Ectodermal cell (in vitro differentiated cells): ENCODE measurements at regions not wholly inside any gene's neighbourhood (a gene's known extent, or its start where the extent isn't known, plus 50 kb on each side); places are given as distances from the start of the nearest gene placed in this dataset.
A peak's percentile ranks its signal among the peaks of the same experiment; 100 is the strongest.

Experiments used
- H3K27ac ChIP-seq: 2 replicates; pipeline ENCODE4 v1.7.0; 2013; ENCODE audit warnings: mild to moderate bottlenecking, low read depth, low read length; ENCODE audit not compliant: insufficient read depth, poor library complexity, severe bottlenecking
- H3K27me3 ChIP-seq: 2 replicates; pipeline ENCODE4 v1.7.0; 2013; ENCODE audit warnings: mild to moderate bottlenecking, low read length; ENCODE audit not compliant: insufficient read depth, control insufficient read depth, poor library complexity, severe bottlenecking
- H3K36me3 ChIP-seq: one replicate; pipeline ENCODE4 v1.7.0; 2013; ENCODE audit warnings: low read length; ENCODE audit not compliant: control insufficient read depth, insufficient read depth
- H3K4me1 ChIP-seq: one replicate; pipeline ENCODE4 v1.7.0; 2013; ENCODE audit warnings: low read length; ENCODE audit not compliant: control insufficient read depth, insufficient read depth
- H3K4me3 ChIP-seq: 2 replicates; pipeline ENCODE4 v1.7.0; 2013; ENCODE audit warnings: low read depth, low read length, control low read depth; ENCODE audit not compliant: insufficient read depth
- H3K9me3 ChIP-seq: 2 replicates; pipeline ENCODE4 v1.7.0; 2013; ENCODE audit warnings: mild to moderate bottlenecking, low read length, moderate library complexity; ENCODE audit not compliant: control insufficient read depth
- WGBS, 2 experiments: methylation state at CpG; one replicate each; pipeline ENCODE4 v1.1.7; 2013; ENCODE audit warnings: missing lambda C conversion rate in 2 of 2; 5-methylcytosine and 5-hydroxymethylcytosine counted together

- Histone ChIP-seq H3K4me1 (peaks cover 3% of the 10 kb centered on the region), H3K27me3 (no peaks in the 10 kb centered on the region), H3K9me3 (no peaks in the 10 kb centered on the region), H3K4me3 (no peak overlapping the region), H3K27ac (no peak overlapping the region), H3K36me3 (no peaks in the 10 kb centered on the region)
- 100% methylated on average over 1 of the region's 1 CpG for WGBS, 2 experiments
Observed at GRCh38 chr1:208808301-208808700, 564.1 kb upstream of the PLXNA2 start.

- Histone ChIP-seq H3K4me3 (no peak overlapping the region), H3K4me1 (no peaks in the 10 kb centered on the region), H3K36me3 (no peaks in the 10 kb centered on the region), H3K27me3 (no peaks in the 10 kb centered on the region), H3K9me3 (no peaks in the 10 kb centered on the region), H3K27ac (no peak overlapping the region)
- WGBS, 2 experiments: 92 to 96% methylated on average over 3 of the region's 3 CpGs
Observed at GRCh38 chr1:208809876-208810275, 565.7 kb upstream of the PLXNA2 start.

- WGBS, 2 experiments: 89 to 90% methylated on average over 5 to 7 of the region's 8 CpGs
- H3K4me1 ChIP-seq: no peaks in the 10 kb centered on the region
- no peak overlapping the region for H3K4me3 ChIP-seq
- H3K27me3 ChIP-seq: no peaks in the 10 kb centered on the region
- no peaks in the 10 kb centered on the region for H3K36me3 ChIP-seq
- no peaks in the 10 kb centered on the region for H3K9me3 ChIP-seq
- H3K27ac ChIP-seq: no peak overlapping the region
Observed at GRCh38 chr1:208818770-208819445, 574.7 kb upstream of the PLXNA2 start.

- no peak overlapping the region for H3K4me3 ChIP-seq
- WGBS, 2 experiments: 44 to 50% methylated on average over 2 of the region's 2 CpGs
Observed at GRCh38 chr1:208820580-208821212, 576.5 kb upstream of the PLXNA2 start.

DNA sequence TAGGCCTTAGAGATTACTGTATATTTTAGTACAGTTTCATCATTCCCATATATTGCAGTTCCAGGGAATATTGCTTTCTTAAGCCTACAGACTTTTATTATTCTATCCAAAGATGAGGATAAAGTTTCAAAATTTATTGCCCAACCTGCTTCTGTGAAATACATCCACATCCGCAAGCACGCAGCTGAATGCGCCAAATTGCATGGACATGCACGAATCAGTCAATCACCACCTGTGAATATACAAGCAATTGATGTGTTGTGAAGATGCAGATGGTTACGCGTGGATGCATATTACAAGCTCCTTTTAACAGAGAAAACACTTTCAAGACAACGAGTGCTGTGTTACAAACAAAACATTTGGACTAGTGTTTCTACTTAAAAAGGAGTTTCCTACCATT, 577.8 kb upstream of the PLXNA2 start:
- H3K27ac ChIP-seq: no peak overlapping the region
- no peaks in the 10 kb centered on the region for H3K9me3 ChIP-seq
- no peaks in the 10 kb centered on the region for H3K36me3 ChIP-seq
- no peaks in the 10 kb centered on the region for H3K27me3 ChIP-seq
- H3K4me1 ChIP-seq: no peaks in the 10 kb centered on the region
- H3K4me3 ChIP-seq: no peak overlapping the region
- WGBS, 2 experiments: 96 to 97% methylated on average over 7 of the region's 7 CpGs

More at GRCh38 chr1:208820580-208821212, 576.5 kb upstream of the PLXNA2 start:
- no peaks in the 10 kb centered on the region for H3K4me1 ChIP-seq
- H3K36me3 ChIP-seq: no peaks in the 10 kb centered on the region
- H3K27me3 ChIP-seq: no peaks in the 10 kb centered on the region
- H3K27ac ChIP-seq: no peak overlapping the region
- no peaks in the 10 kb centered on the region for H3K9me3 ChIP-seq

- Histone ChIP-seq H3K27me3 (no peaks in the 10 kb centered on the region), H3K36me3 (no peaks in the 10 kb centered on the region), H3K4me1 (no peaks in the 10 kb centered on the region), H3K9me3 (no peaks in the 10 kb centered on the region), H3K4me3 (no peak overlapping the region), H3K27ac (no peak overlapping the region)
- 87 to 94% methylated on average over 2 of the region's 2 CpGs for WGBS, 2 experiments
Observed at GRCh38 chr1:208825300-208825699, 581.1 kb upstream of the PLXNA2 start.

GRCh38 chr1:208829595-208829994, 585.4 kb upstream of the PLXNA2 start:
- 91 to 93% methylated on average over 5 of the region's 5 CpGs for WGBS, 2 experiments
- H3K27me3 ChIP-seq: no peaks in the 10 kb centered on the region
- no peaks in the 10 kb centered on the region for H3K36me3 ChIP-seq
- no peak overlapping the region for H3K27ac ChIP-seq
- no peak overlapping the region for H3K4me3 ChIP-seq
- H3K9me3 ChIP-seq: no peaks in the 10 kb centered on the region
- peaks cover 18% of the 10 kb centered on the region for H3K4me1 ChIP-seq

GRCh38 chr1:208834381-208835096, 590.4 kb upstream of the PLXNA2 start:
- no peaks in the 10 kb centered on the region for H3K9me3 ChIP-seq
- H3K27me3 ChIP-seq: no peaks in the 10 kb centered on the region
- no peak overlapping the region for H3K4me3 ChIP-seq
- H3K27ac ChIP-seq: peak overlapping the region; percentile 41
- WGBS, 2 experiments: 38 to 48% methylated on average over 10 of the region's 11 CpGs
- peaks cover 32% of the 10 kb centered on the region for H3K4me1 ChIP-seq
- H3K36me3 ChIP-seq: no peaks in the 10 kb centered on the region

DNA sequence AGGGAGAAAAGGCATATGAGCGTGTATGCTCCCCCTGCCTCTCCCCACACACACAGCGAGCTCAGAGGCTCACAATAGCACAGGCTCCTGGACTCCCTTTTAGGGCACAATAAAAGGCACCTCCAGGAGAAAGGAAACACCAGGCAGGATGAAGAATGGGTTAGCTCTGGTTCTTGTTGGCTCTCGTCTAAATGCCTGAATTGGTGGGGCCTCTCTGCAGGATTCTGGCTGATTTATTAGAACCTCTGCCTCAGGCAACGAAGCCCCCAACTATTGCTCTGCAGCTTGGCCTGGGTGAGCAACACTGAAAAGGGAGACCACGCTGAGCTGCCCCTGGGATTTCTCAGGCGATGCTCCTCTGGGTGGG, 590.9 kb upstream of the PLXNA2 start:
- 22 to 24% methylated on average over 5 of the region's 6 CpGs for WGBS, 2 experiments
- no peak overlapping the region for H3K4me3 ChIP-seq
- peak overlapping the region; percentile 41 for H3K27ac ChIP-seq

DNA sequence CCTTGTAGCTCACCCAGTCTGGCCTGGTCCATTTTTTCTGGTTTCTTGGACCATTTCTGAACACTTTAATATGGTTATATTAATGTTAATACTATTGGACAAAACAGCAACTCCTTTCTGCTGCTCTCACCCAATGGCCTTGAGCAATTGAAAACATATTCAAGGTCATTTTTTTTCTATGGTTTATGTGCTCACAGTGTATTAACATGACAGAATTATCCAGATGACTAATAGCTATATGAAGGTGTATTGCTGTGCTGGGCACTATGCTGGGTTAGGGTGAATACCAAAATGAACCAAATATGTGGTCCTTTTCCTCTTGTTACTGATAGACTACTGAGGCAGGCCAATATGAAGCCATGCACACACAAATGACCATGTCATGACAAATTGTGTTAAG, 591.6 kb upstream of the PLXNA2 start:
- no peak overlapping the region for H3K4me3 ChIP-seq
- no peak overlapping the region for H3K27ac ChIP-seq
- no peaks in the 10 kb centered on the region for H3K36me3 ChIP-seq
- no peaks in the 10 kb centered on the region for H3K9me3 ChIP-seq
- H3K27me3 ChIP-seq: no peaks in the 10 kb centered on the region
- H3K4me1 ChIP-seq: peaks cover 32% of the 10 kb centered on the region

More for the DNA sequence above, 590.9 kb upstream of the PLXNA2 start:
- Histone ChIP-seq H3K27me3 (no peaks in the 10 kb centered on the region), H3K4me1 (peaks cover 32% of the 10 kb centered on the region), H3K9me3 (no peaks in the 10 kb centered on the region), H3K36me3 (no peaks in the 10 kb centered on the region)
